Chondrocyte (in vitro differentiated cells): ENCODE measurements at regions not wholly inside any gene's neighbourhood (a gene's known extent, or its start where the extent isn't known, plus 50 kb on each side); places are given as distances from the start of the nearest gene placed in this dataset.

Source experiments
- DNase-seq: peaks from one replicate; pipeline ENCODE4 v3.0.0; 2021; ENCODE audit warnings: mixed read lengths, low spot score
- H3K27ac Mint-ChIP-seq: one replicate; pipeline ENCODE4 v1.8.0; 2021; ENCODE audit warnings: mild to moderate bottlenecking, moderate library complexity, mixed read lengths; ENCODE audit not compliant: unreplicated experiment
- H3K27me3 Mint-ChIP-seq: 2 replicates; pipeline ENCODE4 v1.8.0; 2021; ENCODE audit warnings: low read depth, mixed read lengths
- H3K36me3 Mint-ChIP-seq: 2 replicates; pipeline ENCODE4 v1.8.0; 2021; ENCODE audit warnings: low read depth, mixed read lengths
- H3K4me1 Mint-ChIP-seq: 2 replicates; pipeline ENCODE4 v1.8.0; 2021; ENCODE audit warnings: low read depth, mild to moderate bottlenecking, mixed read lengths
- H3K4me3 Mint-ChIP-seq: one replicate; pipeline ENCODE4 v1.8.0; 2021; ENCODE audit warnings: mild to moderate bottlenecking, moderate library complexity, mixed read lengths; ENCODE audit not compliant: unreplicated experiment
- H3K9me3 Mint-ChIP-seq: 2 replicates; pipeline ENCODE4 v1.8.0; 2021; ENCODE audit warnings: low read depth, mixed read lengths
- TF ChIP-seq, protein P1 (sequence below): fragments of 200-600 bp; sonication (generic); IDR thresholded peaks from 2 replicates; pipeline ENCODE4 v1.5.0; 2021; ENCODE audit warnings: antibody characterized with exemption, mild to moderate bottlenecking, moderate library complexity

DNA sequence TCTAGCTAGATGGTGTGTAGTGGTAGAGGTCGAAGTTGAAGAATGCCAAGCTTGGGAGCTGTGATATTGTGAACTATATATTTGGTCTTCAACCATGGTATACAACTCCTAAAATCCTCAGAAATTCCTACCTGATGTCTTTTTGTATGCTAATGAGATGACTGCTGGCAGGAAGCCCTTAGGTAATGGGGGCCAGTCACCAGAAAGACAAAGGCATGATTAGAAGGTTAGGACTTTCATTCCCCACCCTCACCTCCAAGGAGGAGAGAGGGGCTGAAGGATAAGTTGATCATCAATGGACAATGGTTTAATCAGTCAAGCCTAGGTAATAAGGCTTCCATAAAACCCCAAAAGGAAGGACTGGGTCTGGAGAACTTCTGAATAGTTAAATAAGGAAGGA, 285.7 kb upstream of the POU5F2 start:
- Mint-ChIP-seq H3K9me3 (no peaks in the 10 kb centered on the region), H3K4me1 (no peaks in the 10 kb centered on the region), H3K4me3 (no peak overlapping the region), H3K27ac (no peak overlapping the region), H3K36me3 (no peaks in the 10 kb centered on the region), H3K27me3 (no peaks in the 10 kb centered on the region)
- no peak for DNase-seq
- TF ChIP-seq, protein P1, sequence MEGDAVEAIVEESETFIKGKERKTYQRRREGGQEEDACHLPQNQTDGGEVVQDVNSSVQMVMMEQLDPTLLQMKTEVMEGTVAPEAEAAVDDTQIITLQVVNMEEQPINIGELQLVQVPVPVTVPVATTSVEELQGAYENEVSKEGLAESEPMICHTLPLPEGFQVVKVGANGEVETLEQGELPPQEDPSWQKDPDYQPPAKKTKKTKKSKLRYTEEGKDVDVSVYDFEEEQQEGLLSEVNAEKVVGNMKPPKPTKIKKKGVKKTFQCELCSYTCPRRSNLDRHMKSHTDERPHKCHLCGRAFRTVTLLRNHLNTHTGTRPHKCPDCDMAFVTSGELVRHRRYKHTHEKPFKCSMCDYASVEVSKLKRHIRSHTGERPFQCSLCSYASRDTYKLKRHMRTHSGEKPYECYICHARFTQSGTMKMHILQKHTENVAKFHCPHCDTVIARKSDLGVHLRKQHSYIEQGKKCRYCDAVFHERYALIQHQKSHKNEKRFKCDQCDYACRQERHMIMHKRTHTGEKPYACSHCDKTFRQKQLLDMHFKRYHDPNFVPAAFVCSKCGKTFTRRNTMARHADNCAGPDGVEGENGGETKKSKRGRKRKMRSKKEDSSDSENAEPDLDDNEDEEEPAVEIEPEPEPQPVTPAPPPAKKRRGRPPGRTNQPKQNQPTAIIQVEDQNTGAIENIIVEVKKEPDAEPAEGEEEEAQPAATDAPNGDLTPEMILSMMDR: no peak

GRCh38 chr5:94025788-94026473, 284.5 kb upstream of the POU5F2 start:
- no peaks in the 10 kb centered on the region for H3K9me3 Mint-ChIP-seq
- no peaks in the 10 kb centered on the region for H3K36me3 Mint-ChIP-seq
- TF ChIP-seq, protein P1: peak; percentile 20
- H3K4me3 Mint-ChIP-seq: no peak overlapping the region
- no peak overlapping the region for H3K27ac Mint-ChIP-seq
- no peaks in the 10 kb centered on the region for H3K27me3 Mint-ChIP-seq
- H3K4me1 Mint-ChIP-seq: peaks cover 8% of the 10 kb centered on the region
- peak; percentile 77 for DNase-seq

GRCh38 chr5:94024620-94025019, 283.2 kb upstream of the POU5F2 start:
- Mint-ChIP-seq H3K36me3 (no peaks in the 10 kb centered on the region), H3K4me1 (peaks cover 8% of the 10 kb centered on the region), H3K4me3 (no peak overlapping the region), H3K27me3 (no peaks in the 10 kb centered on the region), H3K27ac (no peak overlapping the region), H3K9me3 (peaks cover 2% of the 10 kb centered on the region)
- TF ChIP-seq, protein P1: no peak
- DNase-seq: no peak

DNA sequence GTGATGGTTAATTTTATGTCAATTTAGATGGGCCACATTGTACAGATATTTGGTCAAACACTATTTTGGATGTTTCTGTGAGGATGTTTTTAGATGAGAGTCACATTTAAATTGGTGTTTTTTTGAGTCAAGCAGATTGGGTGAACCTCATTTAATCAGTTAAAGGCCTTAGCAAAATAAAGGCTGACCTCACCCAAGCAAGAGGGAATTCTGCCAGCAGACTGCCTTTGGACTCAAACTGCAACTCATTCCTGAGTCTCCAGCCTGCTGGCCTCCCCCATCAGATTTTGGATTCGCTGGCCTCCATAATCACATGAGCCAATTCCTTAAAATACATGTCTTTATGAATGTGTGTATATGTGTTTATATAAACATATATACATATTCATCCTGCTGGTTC, 282.7 kb upstream of the POU5F2 start:
- no peak for DNase-seq
- peaks cover 3% of the 10 kb centered on the region for H3K36me3 Mint-ChIP-seq
- H3K27me3 Mint-ChIP-seq: no peaks in the 10 kb centered on the region
- peaks cover 6% of the 10 kb centered on the region for H3K9me3 Mint-ChIP-seq
- H3K4me1 Mint-ChIP-seq: peaks cover 8% of the 10 kb centered on the region
- H3K4me3 Mint-ChIP-seq: no peak overlapping the region
- H3K27ac Mint-ChIP-seq: no peak overlapping the region
- TF ChIP-seq, protein P1: no peak

DNA sequence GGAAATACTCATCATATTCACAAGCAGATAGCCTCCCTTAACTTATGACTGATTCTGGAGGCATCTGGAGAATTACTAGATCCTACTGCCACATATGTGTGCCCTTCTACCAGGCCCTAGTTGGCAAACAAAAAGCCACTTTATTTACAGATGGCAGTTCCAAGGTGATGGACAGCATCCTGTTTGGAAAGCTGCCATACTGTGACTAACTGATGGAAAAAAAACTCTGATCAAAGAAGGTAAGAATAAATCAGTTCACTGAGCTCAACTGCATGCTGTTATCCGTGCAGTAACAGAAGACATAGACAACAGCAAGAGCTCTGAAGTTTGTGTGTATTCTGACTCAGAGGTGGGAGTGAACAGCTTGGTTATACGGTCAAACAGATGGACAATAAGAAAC, 279.8 kb upstream of the POU5F2 start:
- TF ChIP-seq, protein P1: no peak
- H3K27me3 Mint-ChIP-seq: no peaks in the 10 kb centered on the region
- peaks cover 28% of the 10 kb centered on the region for H3K9me3 Mint-ChIP-seq
- peaks cover 8% of the 10 kb centered on the region for H3K4me1 Mint-ChIP-seq
- H3K4me3 Mint-ChIP-seq: no peak overlapping the region
- peaks cover 11% of the 10 kb centered on the region for H3K36me3 Mint-ChIP-seq
- no peak for DNase-seq
- peak overlapping the region; percentile 25 for H3K27ac Mint-ChIP-seq
